ENCODE measurements at regions not wholly inside any gene's neighbourhood (a gene's known extent, or its start where the extent isn't known, plus 50 kb on each side); places are given as distances from the start of the nearest gene placed in this dataset.
"Not testable (repeated sequence)": the region's sequence is repeated elsewhere in the genome, so short reads cannot be mapped to it uniquely, and the experiment has no call there.

- Histone ChIP-seq H3K4me3 (ENCODE audit: low read depth, low read length) (no peak overlapping the region), H3K36me3 (ENCODE audit: insufficient read depth) (no peaks in the 10 kb centered on the region), H3K4me1 (ENCODE audit: insufficient read depth) (no peaks in the 10 kb centered on the region), H3K27ac (ENCODE audit: low read depth) (no peak overlapping the region)
- no peak for DNase-seq (ENCODE audit: extremely low spot score)
- WGBS: 87% methylated on average over 2 of the region's 2 CpGs
Measured at GRCh38 chr1:163983097-163983496, 575.9 kb upstream of the PBX1 start.

GRCh38 chr1:163985700-163986099 is 573.3 kb upstream of the PBX1 start:
- Histone ChIP-seq H3K4me1 (ENCODE audit: insufficient read depth) (no peaks in the 10 kb centered on the region), H3K27ac (ENCODE audit: low read depth) (no peak overlapping the region), H3K4me3 (ENCODE audit: low read depth, low read length) (no peak overlapping the region), H3K36me3 (ENCODE audit: insufficient read depth) (no peaks in the 10 kb centered on the region)
- peak; percentile 11 for DNase-seq (ENCODE audit: extremely low spot score)
- WGBS: 25% methylated on average over 3 of the region's 3 CpGs

GRCh38 chr1:163999131-163999530 is 559.9 kb upstream of the PBX1 start:
- no peaks in the 10 kb centered on the region for H3K4me1 ChIP-seq (ENCODE audit: insufficient read depth)
- WGBS: 80% methylated on average over 1 of the region's 1 CpG
- no peak overlapping the region for H3K27ac ChIP-seq (ENCODE audit: low read depth)
- no peak overlapping the region for H3K4me3 ChIP-seq (ENCODE audit: low read depth, low read length)
- no peaks in the 10 kb centered on the region for H3K36me3 ChIP-seq (ENCODE audit: insufficient read depth)
- DNase-seq (ENCODE audit: extremely low spot score): no peak

GRCh38 chr1:164006186-164006585 is 552.8 kb upstream of the PBX1 start:
- 83% methylated on average over 3 of the region's 3 CpGs for WGBS
- not testable (repeated sequence) for H3K36me3 ChIP-seq (ENCODE audit: insufficient read depth); H3K4me1 ChIP-seq (ENCODE audit: insufficient read depth); DNase-seq (ENCODE audit: extremely low spot score); H3K27ac ChIP-seq (ENCODE audit: low read depth); H3K4me3 ChIP-seq (ENCODE audit: low read depth, low read length)

GRCh38 chr1:164006621-164007020 is 552.4 kb upstream of the PBX1 start:
- Histone ChIP-seq H3K27ac (ENCODE audit: low read depth) (no peak overlapping the region), H3K4me1 (ENCODE audit: insufficient read depth) (no peaks in the 10 kb centered on the region), H3K36me3 (ENCODE audit: insufficient read depth) (no peaks in the 10 kb centered on the region), H3K4me3 (ENCODE audit: low read depth, low read length) (no peak overlapping the region)
- no peak for DNase-seq (ENCODE audit: extremely low spot score)
- WGBS: 88% methylated on average over 4 of the region's 4 CpGs

GRCh38 chr1:164017239-164017638 is 541.7 kb upstream of the PBX1 start:
- no peaks in the 10 kb centered on the region for H3K36me3 ChIP-seq (ENCODE audit: insufficient read depth)
- 95% methylated on average over 1 of the region's 1 CpG for WGBS
- no peak overlapping the region for H3K27ac ChIP-seq (ENCODE audit: low read depth)
- peaks cover 4% of the 10 kb centered on the region for H3K4me1 ChIP-seq (ENCODE audit: insufficient read depth)
- no peak for DNase-seq (ENCODE audit: extremely low spot score)
- H3K4me3 ChIP-seq (ENCODE audit: low read depth, low read length): no peak overlapping the region

- 76% methylated on average over 2 of the region's 2 CpGs for WGBS
Measured at GRCh38 chr1:164020391-164020790, 538.6 kb upstream of the PBX1 start.

GRCh38 chr1:164021813-164022212 is 537.2 kb upstream of the PBX1 start:
- no peak for DNase-seq (ENCODE audit: extremely low spot score)
- Histone ChIP-seq H3K36me3 (ENCODE audit: insufficient read depth) (no peaks in the 10 kb centered on the region), H3K4me3 (ENCODE audit: low read depth, low read length) (no peak overlapping the region), H3K27ac (ENCODE audit: low read depth) (no peak overlapping the region), H3K4me1 (ENCODE audit: insufficient read depth) (peaks cover 4% of the 10 kb centered on the region)
- 87% methylated on average over 1 of the region's 1 CpG for WGBS

More at GRCh38 chr1:164020391-164020790, 538.6 kb upstream of the PBX1 start:
- no peak overlapping the region for H3K27ac ChIP-seq (ENCODE audit: low read depth)
- DNase-seq (ENCODE audit: extremely low spot score): no peak
- H3K4me3 ChIP-seq (ENCODE audit: low read depth, low read length): no peak overlapping the region
- H3K4me1 ChIP-seq (ENCODE audit: insufficient read depth): peaks cover 4% of the 10 kb centered on the region
- no peaks in the 10 kb centered on the region for H3K36me3 ChIP-seq (ENCODE audit: insufficient read depth)

DNA sequence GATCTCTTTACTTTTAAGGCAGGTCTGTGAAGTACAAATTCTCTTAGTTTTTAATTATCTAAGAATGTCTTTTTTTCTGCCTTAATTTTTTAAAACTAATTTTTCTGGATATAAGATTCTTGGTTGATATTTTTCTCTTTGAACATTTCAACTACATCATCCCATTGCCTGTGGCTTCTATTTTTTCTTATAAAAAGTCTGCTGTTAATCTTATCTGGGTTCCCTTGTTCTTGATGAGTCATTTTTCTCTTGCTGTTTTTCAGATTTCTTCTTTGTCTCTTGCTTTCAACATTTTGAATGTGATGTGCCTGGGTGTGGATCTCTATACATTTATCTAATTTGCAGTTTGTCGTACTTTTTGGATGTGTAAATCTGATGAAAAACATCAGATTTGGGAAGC is 525.2 kb upstream of the PBX1 start:
- Histone ChIP-seq H3K27ac (ENCODE audit: low read depth) (no peak overlapping the region), H3K4me1 (ENCODE audit: insufficient read depth) (no peaks in the 10 kb centered on the region), H3K4me3 (ENCODE audit: low read depth, low read length) (no peak overlapping the region), H3K36me3 (ENCODE audit: insufficient read depth) (no peaks in the 10 kb centered on the region)
- no peak for DNase-seq (ENCODE audit: extremely low spot score)
- 100% methylated on average over 1 of the region's 1 CpG for WGBS

DNA sequence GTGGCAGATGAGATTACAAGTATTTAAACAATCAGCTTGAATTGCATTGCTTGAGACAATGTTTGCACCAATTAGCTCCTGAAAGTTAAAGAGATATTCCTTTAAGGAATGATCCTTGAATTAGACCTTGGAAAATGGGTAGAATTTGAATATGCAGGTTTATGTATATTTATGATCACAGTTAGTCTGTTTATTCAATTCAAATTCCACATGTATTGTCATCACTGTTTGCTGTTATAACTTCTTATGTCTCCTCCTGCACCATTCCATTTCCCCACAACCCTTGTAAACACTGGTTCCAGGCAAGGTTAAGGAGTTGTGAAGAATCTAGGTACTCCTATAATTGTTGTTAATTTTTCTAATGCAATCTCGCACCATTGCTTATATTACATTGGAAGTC is 518.2 kb upstream of the PBX1 start:
- WGBS: 94% methylated on average over 1 of the region's 1 CpG
- no peak overlapping the region for H3K27ac ChIP-seq (ENCODE audit: low read depth)
- no peaks in the 10 kb centered on the region for H3K36me3 ChIP-seq (ENCODE audit: insufficient read depth)
- H3K4me3 ChIP-seq (ENCODE audit: low read depth, low read length): no peak overlapping the region
- H3K4me1 ChIP-seq (ENCODE audit: insufficient read depth): no peaks in the 10 kb centered on the region
- no peak for DNase-seq (ENCODE audit: extremely low spot score)

- H3K4me3 ChIP-seq (ENCODE audit: low read depth, low read length): no peak overlapping the region
- DNase-seq (ENCODE audit: extremely low spot score): no peak
- no peak overlapping the region for H3K27ac ChIP-seq (ENCODE audit: low read depth)
- no peaks in the 10 kb centered on the region for H3K36me3 ChIP-seq (ENCODE audit: insufficient read depth)
- H3K4me1 ChIP-seq (ENCODE audit: insufficient read depth): no peaks in the 10 kb centered on the region
- WGBS: 51% methylated on average over 1 of the region's 1 CpG
Measured at GRCh38 chr1:164051782-164052181, 507.2 kb upstream of the PBX1 start.

GRCh38 chr1:164054331-164054730 is 504.7 kb upstream of the PBX1 start:
- no peak for DNase-seq (ENCODE audit: extremely low spot score)
- H3K27ac ChIP-seq (ENCODE audit: low read depth): no peak overlapping the region
- WGBS: 82% methylated on average over 4 of the region's 4 CpGs
- H3K4me3 ChIP-seq (ENCODE audit: low read depth, low read length): no peak overlapping the region
- no peaks in the 10 kb centered on the region for H3K4me1 ChIP-seq (ENCODE audit: insufficient read depth)
- no peaks in the 10 kb centered on the region for H3K36me3 ChIP-seq (ENCODE audit: insufficient read depth)

DNA sequence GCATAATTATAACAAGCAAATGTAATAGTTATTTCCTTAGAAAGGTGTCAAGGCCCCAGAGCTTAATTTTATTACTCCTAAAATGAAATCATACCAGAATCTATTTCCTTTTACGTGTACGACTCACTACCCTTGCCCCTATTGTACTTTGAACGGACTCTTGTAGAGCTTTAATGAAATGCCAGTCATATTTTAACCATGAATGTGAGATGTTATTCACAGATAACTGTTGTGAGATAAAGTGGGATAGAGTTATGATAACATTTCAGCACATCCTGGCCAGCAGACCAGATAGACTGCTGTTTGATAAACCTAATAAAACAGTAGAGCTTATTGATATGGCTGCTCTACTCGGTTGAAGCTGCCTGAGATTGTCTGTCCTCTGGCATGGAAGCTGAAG is 500.8 kb upstream of the PBX1 start:
- H3K4me3 ChIP-seq (ENCODE audit: low read depth, low read length): no peak overlapping the region
- 43% methylated on average over 4 of the region's 4 CpGs for WGBS
- H3K36me3 ChIP-seq (ENCODE audit: insufficient read depth): no peaks in the 10 kb centered on the region
- H3K27ac ChIP-seq (ENCODE audit: low read depth): no peak overlapping the region
- no peaks in the 10 kb centered on the region for H3K4me1 ChIP-seq (ENCODE audit: insufficient read depth)
- DNase-seq (ENCODE audit: extremely low spot score): no peak

- WGBS: 62% methylated on average over 3 of the region's 3 CpGs
- H3K4me3 ChIP-seq (ENCODE audit: low read depth, low read length): no peak overlapping the region
- no peaks in the 10 kb centered on the region for H3K4me1 ChIP-seq (ENCODE audit: insufficient read depth)
- no peak overlapping the region for H3K27ac ChIP-seq (ENCODE audit: low read depth)
- no peaks in the 10 kb centered on the region for H3K36me3 ChIP-seq (ENCODE audit: insufficient read depth)
- DNase-seq (ENCODE audit: extremely low spot score): no peak
Measured at GRCh38 chr1:164061528-164061927, 497.5 kb upstream of the PBX1 start.

- 54% methylated on average over 2 of the region's 2 CpGs for WGBS
- no peak for DNase-seq (ENCODE audit: extremely low spot score)
- Histone ChIP-seq H3K36me3 (ENCODE audit: insufficient read depth) (no peaks in the 10 kb centered on the region), H3K4me3 (ENCODE audit: low read depth, low read length) (no peak overlapping the region), H3K4me1 (ENCODE audit: insufficient read depth) (no peaks in the 10 kb centered on the region), H3K27ac (ENCODE audit: low read depth) (no peak overlapping the region)
Measured at GRCh38 chr1:164064501-164064900, 494.5 kb upstream of the PBX1 start.
